MM.1S (cell line): ENCODE measurements at regions not wholly inside any gene's neighbourhood (a gene's known extent, or its start where the extent isn't known, plus 50 kb on each side); places are given as distances from the start of the nearest gene placed in this dataset.

Experiments used
- DNase-seq: peaks from one replicate; pipeline ENCODE4 v3.0.0-alpha.2; 2015
- H2AFZ ChIP-seq: fragments of 300-600 bp; sonication (generic); 2 replicates; pipeline ENCODE4 v1.6.0; 2016; ENCODE audit warnings: antibody characterized with exemption, low read length
- H3F3A ChIP-seq: fragments of 300-600 bp; sonication (generic); 2 replicates; pipeline ENCODE4 v1.6.1; 2016; ENCODE audit warnings: mild to moderate bottlenecking, antibody characterized with exemption, low read length, moderate library complexity, mixed read lengths; ENCODE audit not compliant: insufficient read depth
- H3K27ac ChIP-seq: fragments of 300-600 bp; sonication (generic); 2 replicates; pipeline ENCODE4 v1.5.1; 2016; ENCODE audit warnings: mild to moderate bottlenecking, low read length
- H3K27me3 ChIP-seq: fragments of 300-600 bp; sonication (generic); replicated peaks from 2 replicates; pipeline ENCODE4 v1.6.0; 2016; ENCODE audit warnings: low read length; ENCODE audit not compliant: insufficient read depth
- H3K36me3 ChIP-seq: fragments of 300-600 bp; sonication (generic); replicated peaks from 2 replicates; pipeline ENCODE4 v1.6.1; 2016; ENCODE audit warnings: mild to moderate bottlenecking, low read length, mixed read lengths; ENCODE audit not compliant: insufficient read depth
- H3K4me1 ChIP-seq: fragments of 300-600 bp; sonication (generic); 2 replicates; pipeline ENCODE4 v1.6.1; 2016; ENCODE audit warnings: low read length, mixed read lengths
- H3K4me2 ChIP-seq: fragments of 300-600 bp; sonication (generic); 2 replicates; pipeline ENCODE4 v1.6.0; 2016; ENCODE audit warnings: low read depth, low read length
- H3K4me3 ChIP-seq: fragments of 300-600 bp; sonication (generic); 2 replicates; pipeline ENCODE4 v1.5.1; 2016; ENCODE audit warnings: low read length, mixed read lengths
- H3K79me2 ChIP-seq: fragments of 300-600 bp; sonication (generic); 2 replicates; pipeline ENCODE4 v1.6.1; 2016; ENCODE audit warnings: mixed run types, low read length, mixed read lengths
- H3K9ac ChIP-seq: fragments of 300-600 bp; sonication (generic); 2 replicates; pipeline ENCODE4 v1.6.1; 2016; ENCODE audit warnings: low read length, mixed read lengths
- H3K9me2 ChIP-seq: fragments of 300-600 bp; sonication (generic); replicated peaks from 2 replicates; pipeline ENCODE4 v1.6.1; 2016; ENCODE audit warnings: mild to moderate bottlenecking, low read length, mixed read lengths; ENCODE audit not compliant: insufficient read depth
- H3K9me3 ChIP-seq: fragments of 300-600 bp; sonication (generic); replicated peaks from 2 replicates; pipeline ENCODE4 v1.6.1; 2016; ENCODE audit warnings: mild to moderate bottlenecking, low read length, mixed read lengths; ENCODE audit not compliant: insufficient read depth
- H4K20me1 ChIP-seq: fragments of 300-600 bp; sonication (generic); 2 replicates; pipeline ENCODE4 v1.6.1; 2016; ENCODE audit warnings: mild to moderate bottlenecking, low read length, moderate library complexity, mixed read lengths; ENCODE audit not compliant: insufficient read depth
- CTCF ChIP-seq: fragments of 300-600 bp; sonication (generic); IDR thresholded peaks from 2 replicates; pipeline ENCODE4 v1.5.1; 2016; ENCODE audit warnings: antibody characterized with exemption, low read length, mixed read lengths
- EZH2 ChIP-seq: fragments of 300-600 bp; sonication (generic); optimal IDR thresholded peaks from 2 replicates; pipeline ENCODE3; 2017; ENCODE audit warnings: low read depth, mild to moderate bottlenecking, antibody characterized with exemption, low read length, mixed read lengths
- EZH2phosphoT487 ChIP-seq: fragments of 300-600 bp; sonication (generic); IDR thresholded peaks from 2 replicates; pipeline ENCODE4 v1.6.1; 2018; ENCODE audit warnings: antibody characterized with exemption, low read length

- no peak for TF ChIP-seq EZH2phosphoT487
- Histone ChIP-seq H4K20me1 (no peaks in the 10 kb centered on the region), H3K27ac (no peak overlapping the region), H3K9me2 (no peaks in the 10 kb centered on the region), H3K4me3 (no peak overlapping the region), H3K4me2 (no peak overlapping the region), H3K9ac (no peak overlapping the region), H2AFZ (no peak overlapping the region), H3K36me3 (no peaks in the 10 kb centered on the region), H3F3A (no peaks in the 10 kb centered on the region), H3K9me3 (no peaks in the 10 kb centered on the region), H3K79me2 (no peaks in the 10 kb centered on the region), H3K4me1 (no peaks in the 10 kb centered on the region), H3K27me3 (no peaks in the 10 kb centered on the region)
- DNase-seq: no peak
These were observed 165.2 kb downstream of the PTEN start for GRCh38 chr10:88028654-88029053.

GRCh38 chr10:88032566-88032965 is 169.1 kb downstream of the PTEN start:
- no peak overlapping the region for H3K4me3 ChIP-seq
- H3F3A ChIP-seq: no peaks in the 10 kb centered on the region
- H2AFZ ChIP-seq: no peak overlapping the region
- no peaks in the 10 kb centered on the region for H3K27me3 ChIP-seq
- H3K4me1 ChIP-seq: no peaks in the 10 kb centered on the region
- H3K27ac ChIP-seq: no peak overlapping the region
- no peaks in the 10 kb centered on the region for H3K9me3 ChIP-seq
- no peak for DNase-seq
- no peaks in the 10 kb centered on the region for H4K20me1 ChIP-seq
- no peak overlapping the region for H3K9ac ChIP-seq
- no peaks in the 10 kb centered on the region for H3K36me3 ChIP-seq
- no peaks in the 10 kb centered on the region for H3K9me2 ChIP-seq
- H3K79me2 ChIP-seq: no peaks in the 10 kb centered on the region
- TF ChIP-seq EZH2phosphoT487 (no peak), CTCF (no peak), EZH2 (no peak)
- H3K4me2 ChIP-seq: no peak overlapping the region

GRCh38 chr10:88033385-88033784 is 170.0 kb downstream of the PTEN start:
- Histone ChIP-seq H3K36me3 (no peaks in the 10 kb centered on the region), H3K9me3 (no peaks in the 10 kb centered on the region), H3K79me2 (no peaks in the 10 kb centered on the region), H3K27me3 (no peaks in the 10 kb centered on the region), H2AFZ (no peak overlapping the region), H3K9me2 (no peaks in the 10 kb centered on the region), H3K4me3 (no peak overlapping the region), H3K27ac (no peak overlapping the region), H3F3A (no peaks in the 10 kb centered on the region), H3K4me1 (no peaks in the 10 kb centered on the region), H3K9ac (no peak overlapping the region), H3K4me2 (no peak overlapping the region), H4K20me1 (no peaks in the 10 kb centered on the region)
- no peak for TF ChIP-seq EZH2phosphoT487
- TF ChIP-seq EZH2: no peak
- no peak for TF ChIP-seq CTCF
- no peak for DNase-seq

- no peak for DNase-seq
- no peaks in the 10 kb centered on the region for H3K79me2 ChIP-seq
- H3K4me1 ChIP-seq: no peaks in the 10 kb centered on the region
- TF ChIP-seq EZH2phosphoT487 (no peak), EZH2 (no peak), CTCF (no peak)
- H3K36me3 ChIP-seq: no peaks in the 10 kb centered on the region
- no peak overlapping the region for H3K4me2 ChIP-seq
- no peaks in the 10 kb centered on the region for H3K9me2 ChIP-seq
- no peak overlapping the region for H3K4me3 ChIP-seq
- H4K20me1 ChIP-seq: no peaks in the 10 kb centered on the region
- no peaks in the 10 kb centered on the region for H3K27me3 ChIP-seq
- H2AFZ ChIP-seq: no peak overlapping the region
- H3F3A ChIP-seq: no peaks in the 10 kb centered on the region
- H3K9ac ChIP-seq: no peak overlapping the region
- H3K9me3 ChIP-seq: no peaks in the 10 kb centered on the region
- H3K27ac ChIP-seq: no peak overlapping the region
These were observed 170.4 kb downstream of the PTEN start for GRCh38 chr10:88033793-88034192.
